NOMO-1 treated with DMSO at 0.1 percent for 48 hours (cell line): ENCODE measurements at regions not wholly inside any gene's neighbourhood (a gene's known extent, or its start where the extent isn't known, plus 50 kb on each side); places are given as distances from the start of the nearest gene placed in this dataset.

Experiments used
- DNase-seq: peaks from one replicate; lab custom pipeline; 2025; ENCODE audit not compliant: unreplicated experiment; lab: John Stamatoyannopoulos, UW

DNA sequence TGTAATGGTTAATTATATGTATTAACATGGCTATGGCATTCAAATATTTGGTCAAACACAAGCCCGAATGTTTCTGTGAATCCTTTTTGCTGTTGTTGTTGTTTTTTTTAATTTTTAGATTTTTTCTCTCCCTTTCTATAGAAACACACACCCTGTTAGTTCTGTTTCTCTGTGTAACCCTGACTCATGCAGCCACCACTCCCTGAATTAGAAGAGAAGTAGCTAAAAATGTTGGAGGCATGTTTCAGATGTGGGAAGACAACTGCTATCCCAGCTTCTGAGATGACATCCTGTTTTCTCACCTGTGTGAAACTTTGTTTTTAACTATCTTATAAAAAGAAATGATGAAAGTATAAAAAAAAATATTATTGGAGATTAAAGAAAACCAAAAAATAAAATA lies 219.6 kb upstream of the RGPD4 start:
- no peak for DNase-seq

DNA sequence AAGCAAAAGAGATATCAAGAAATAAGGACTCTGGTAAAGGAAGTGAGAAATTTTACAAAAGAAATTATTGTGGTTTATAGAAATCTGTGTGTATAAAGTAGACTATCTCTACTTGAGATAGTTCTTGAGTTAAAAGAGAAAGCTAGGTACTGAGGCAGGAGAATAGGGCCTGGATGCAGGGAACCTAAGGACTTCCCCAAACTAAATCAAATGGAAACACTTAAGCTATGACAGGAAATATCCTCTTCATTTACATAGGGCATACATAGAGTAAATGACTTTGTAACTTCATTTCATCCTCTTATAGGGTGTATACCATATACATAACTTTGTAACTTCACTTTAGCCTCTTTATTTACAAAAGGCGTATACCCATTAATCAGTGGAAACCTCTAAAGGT lies 219.2 kb upstream of the RGPD4 start:
- DNase-seq, result no peak

DNA sequence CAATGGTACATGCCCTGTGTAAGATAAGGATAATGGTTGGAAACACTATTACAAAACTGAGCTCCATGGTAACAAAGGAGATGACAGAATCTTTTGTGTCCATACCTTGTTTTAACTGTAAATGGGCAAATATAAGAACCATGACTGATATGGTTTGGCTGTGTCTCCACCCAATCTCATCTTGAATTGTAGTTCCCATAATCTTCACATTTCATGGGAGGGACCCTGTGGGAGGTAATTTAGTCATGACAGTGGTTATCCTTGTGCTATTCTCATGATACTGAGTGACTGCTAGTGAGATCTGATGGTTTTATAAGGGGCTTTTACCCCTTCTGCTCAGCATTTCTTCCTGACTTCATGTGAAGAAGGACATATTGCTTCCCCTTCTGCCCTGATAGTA lies 211.7 kb upstream of the RGPD4 start:
- no peak for DNase-seq

DNA sequence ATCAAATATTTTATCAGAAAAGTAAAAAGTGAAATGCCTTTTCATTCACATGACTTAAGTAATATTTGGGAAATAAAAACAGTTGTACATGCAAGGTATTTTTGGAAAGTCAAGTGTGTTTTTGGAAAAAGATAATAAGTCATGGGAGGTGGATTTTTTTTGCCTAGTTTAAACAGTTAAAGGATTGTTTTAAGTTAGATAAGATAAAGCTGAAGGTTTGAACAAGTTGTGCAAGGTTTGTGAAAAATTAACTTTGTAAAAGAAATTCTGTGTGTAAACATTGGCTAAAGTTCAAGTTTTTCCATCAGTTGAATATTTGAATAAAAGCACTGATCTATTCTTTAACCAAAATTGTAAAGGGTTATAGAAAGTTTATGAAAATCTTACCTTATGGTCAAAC lies 207.9 kb upstream of the RGPD4 start:
- DNase-seq, result no peak

DNA sequence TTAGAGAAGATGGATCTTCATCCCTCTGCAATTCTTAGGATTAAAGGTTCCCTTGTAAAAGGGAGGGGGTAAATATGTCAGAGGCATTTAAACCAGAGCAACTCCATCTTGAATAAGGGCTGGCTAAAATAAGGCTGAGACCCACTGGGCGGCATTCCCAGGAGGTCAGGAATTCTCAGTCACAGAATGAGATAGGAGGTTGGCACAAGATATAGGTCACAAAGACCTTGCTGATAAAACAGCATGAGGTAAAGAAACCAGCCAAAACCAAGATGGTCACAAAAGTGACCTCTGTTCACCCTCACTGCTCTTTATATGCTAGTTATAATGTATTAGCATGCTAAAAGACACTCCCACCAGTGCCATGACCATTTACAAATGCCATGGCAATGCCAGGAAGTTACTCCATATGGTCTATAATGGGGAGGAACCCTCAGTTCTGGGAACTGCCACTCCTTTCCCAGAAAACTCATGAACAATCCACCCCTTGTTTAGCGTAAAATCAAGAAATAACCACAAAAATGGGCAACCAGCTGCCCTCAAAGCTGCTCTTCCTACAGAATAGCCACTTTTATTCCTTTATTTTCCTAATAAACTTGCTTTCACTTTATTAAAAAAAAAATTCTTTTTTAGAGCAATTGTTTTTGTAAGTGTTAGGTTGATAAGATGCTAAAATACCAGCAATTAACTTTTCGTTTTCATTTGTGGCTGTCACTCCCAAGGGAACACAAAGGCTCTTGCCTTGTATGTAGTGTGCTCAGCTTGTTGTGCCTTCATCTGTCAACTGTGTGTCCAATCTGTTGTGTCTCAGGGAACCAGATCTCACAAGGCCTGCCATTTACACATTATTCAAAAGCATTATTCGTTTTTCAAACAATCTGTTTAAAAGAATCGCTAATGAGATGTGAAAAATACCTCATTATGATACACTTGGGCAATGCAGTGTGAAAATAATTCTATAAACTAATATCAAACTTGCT lies 205.2 kb upstream of the RGPD4 start:
- no peak for DNase-seq

DNA sequence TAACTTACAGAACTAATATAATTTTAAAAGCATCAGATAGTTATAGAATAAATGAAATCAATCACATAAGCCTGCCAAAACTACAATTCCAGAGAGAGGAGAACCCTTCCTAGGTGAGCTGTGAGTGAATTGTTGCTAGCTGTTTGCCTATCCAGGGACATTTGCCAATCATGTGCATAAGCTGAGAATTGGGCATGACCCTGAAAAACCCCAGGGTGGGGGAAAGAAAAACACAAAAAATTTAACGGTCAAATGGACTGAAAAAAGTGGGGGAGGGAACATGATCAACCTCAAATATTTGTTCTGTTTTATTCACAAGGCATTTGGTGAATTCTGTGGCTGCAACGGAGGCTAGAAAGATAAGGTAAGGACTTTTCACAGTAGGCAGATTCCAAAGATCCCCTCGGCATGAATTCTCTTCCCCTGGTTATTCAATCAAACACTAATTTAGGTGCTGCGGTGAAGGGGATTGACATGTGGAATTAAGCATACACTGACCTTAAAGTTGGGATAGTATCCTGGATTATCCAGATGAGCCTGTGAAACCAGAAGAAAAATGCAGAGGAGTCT lies 203.9 kb upstream of the RGPD4 start:
- no peak for DNase-seq

DNA sequence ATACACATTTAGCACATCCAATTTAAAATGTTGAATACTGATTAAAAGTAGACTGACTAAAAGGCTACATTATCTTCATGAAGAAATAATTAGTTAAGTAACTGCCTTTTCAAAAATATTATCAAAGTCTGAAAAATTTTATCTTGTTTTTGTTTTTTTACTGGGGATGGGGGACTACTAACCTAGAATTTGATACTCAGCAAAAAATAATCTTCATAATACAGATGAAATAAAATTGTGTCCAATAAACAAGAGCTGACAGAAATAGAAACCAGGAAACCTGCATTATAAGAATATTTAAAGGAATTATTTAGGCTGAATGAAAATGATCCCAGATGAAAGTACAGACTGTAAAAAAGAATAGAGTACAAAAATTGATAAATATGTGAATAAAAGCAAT lies 200.7 kb upstream of the RGPD4 start:
- no peak for DNase-seq

DNA sequence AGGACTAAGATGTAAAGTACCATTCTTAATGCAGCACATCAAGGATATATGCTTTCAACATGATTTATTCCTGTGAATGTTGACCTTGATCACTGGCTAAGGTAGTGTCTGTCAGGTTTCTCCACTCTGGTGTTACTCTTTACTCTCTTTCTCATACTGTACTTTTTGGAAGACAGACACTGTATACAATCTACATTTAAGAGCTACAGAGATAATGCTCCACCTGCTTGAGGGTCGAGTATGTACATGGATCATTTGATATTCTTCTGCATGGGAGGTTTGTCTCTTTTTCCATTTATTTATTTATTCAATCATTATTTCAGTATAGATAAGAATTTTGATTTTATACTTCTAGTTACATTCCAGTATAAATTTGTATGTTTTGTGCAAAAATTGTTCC lies 199.5 kb upstream of the RGPD4 start:
- no peak for DNase-seq

DNA sequence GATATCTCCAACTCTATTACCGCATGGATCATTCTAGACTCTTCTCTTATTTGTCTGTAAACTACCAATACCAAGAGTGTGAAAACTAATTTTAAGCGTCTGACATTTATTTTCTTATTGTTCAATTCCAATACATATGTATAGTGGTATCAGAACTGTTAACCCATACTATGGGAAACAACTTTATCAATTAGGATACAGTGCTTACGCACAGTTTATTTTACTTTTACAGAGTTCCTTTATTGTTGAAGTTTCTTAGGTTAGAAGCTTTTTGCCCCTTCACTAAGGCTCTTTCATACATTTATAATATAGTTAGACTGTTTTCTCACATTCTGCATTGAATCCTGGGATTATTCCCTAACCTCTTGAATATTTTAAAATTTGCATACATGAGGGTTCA lies 198.8 kb upstream of the RGPD4 start:
- DNase-seq, result no peak

DNA sequence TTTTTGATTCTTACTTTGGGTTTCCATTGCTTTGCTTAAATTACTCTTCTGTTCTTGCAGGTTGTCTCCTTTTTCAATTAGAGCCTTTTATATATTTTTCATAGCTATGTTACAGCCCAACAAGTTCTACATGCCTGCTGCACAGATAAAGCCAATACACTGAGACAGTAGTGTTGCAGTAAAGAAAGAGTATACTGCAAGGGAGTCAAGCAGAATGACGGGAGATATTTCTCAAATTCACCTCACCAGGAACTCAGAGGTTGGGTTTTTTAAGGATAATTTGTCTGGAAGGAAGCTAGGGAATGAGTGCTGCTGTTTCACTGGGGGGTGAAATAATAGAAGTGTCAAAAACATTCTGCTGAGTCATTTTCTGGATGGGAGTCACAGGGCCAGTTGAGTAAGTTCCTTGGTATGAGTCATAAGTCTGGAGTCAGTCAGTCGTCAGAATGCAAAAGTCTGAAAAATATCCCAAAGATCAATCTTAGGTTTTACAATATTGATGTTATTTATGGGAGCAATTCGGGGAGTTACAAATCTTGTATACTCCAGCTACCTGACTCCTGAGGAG lies 193.0 kb upstream of the RGPD4 start:
- DNase-seq, result no peak

DNA sequence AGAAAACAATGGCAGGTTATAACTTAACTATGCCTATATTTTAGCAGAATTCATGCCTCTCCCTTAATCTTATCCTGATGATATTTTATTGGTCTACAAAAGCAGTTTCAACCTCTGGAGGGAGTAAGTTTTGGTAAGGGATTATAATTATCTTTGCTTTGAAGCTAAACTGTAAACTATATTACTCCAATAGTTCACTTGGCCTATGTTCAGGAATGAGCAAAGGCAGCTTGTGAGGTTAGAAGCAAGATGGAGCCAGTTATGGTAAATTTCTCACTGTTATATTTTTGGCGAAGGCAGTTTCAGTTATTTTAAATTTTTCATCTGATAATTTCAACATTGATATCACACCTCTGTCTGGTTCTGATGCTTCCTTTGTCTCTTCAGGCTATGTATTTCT lies 192.5 kb upstream of the RGPD4 start:
- DNase-seq, result no peak

DNA sequence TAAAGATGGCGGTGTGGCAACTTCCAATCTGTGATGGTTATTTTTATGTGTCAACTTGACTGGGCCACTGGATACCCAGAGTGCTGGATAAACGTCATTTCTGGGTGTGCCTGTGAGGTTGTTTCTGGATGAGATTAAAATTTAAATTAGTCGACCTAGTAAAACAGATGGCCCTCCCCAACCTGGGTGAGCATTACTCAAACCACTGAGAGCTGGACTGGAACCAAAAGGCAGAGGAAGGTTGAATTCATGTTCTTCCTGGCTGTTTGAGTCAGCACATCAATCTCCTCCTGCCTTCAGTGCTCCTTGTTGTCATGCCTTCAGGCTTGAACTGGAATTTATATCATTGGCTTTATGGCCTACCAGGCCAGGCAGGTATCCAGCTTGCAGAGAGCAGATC lies 190.8 kb upstream of the RGPD4 start:
- no peak for DNase-seq

DNA sequence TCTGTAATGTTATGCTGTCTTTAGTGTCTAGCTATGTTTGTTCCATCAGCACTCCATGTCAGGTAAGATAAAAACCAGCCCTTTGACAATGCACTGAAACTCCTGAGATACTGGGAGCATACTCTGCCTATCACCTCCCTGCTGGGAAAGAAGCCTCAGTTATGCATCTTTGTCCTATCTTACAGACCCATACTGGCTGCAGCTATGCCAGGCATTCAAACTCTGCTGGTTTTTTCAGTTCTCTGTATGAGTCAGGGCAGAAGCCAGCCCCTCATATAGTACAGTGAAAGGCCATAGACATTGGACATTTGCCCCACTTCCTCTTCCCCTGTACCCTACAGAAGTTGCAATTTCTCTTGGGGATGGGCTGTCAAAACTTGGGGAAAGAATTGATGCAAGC lies 181.1 kb upstream of the RGPD4 start:
- no peak for DNase-seq

DNA sequence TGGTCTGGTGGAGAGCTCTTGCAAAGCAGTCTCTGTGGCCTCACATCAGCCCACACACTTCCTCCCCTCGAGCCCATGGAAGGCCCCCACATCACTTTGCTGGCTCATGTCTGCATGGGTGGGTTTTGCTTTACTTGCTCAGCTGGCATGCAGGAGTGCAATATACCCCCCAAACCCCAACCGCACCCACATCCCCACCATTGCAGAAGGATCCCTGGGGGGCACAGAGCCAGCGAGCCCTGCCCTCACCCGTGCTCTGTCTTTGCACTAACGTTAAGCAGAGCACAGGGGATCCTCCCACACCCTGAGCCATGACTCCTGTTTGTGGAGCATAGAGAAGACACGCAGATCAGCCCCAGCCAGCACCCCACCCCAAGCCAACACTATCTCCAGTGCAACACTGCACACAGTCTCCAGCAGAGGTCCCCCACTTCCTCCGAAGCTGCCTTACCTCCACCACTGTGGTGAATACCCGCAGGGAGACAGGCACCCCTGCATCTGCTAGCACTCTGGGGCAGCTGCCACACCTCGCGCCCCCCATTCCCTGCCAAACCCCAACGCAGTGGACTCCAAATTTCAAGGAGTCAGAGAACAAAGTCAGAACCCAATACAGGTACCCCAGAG lies 177.8 kb upstream of the RGPD4 start:
- no peak for DNase-seq

DNA sequence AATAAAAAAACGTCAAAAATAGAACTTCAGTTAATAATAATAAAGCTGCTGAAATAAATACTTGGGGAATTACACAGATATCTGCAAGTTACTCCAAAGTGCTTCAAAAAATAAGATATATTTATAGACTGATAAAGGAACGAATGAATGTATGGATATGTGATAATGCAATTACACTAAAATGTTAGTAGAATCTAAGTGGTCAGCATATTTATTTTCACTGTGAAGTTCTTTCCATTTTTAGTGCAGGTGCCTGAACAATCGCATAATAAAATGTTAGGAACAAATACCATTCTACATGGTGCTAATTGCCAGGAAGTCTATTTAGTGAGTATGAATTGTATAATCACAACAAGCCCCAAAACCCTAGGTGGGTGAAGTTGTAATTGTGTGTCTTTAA lies 169.6 kb upstream of the RGPD4 start:
- no peak for DNase-seq

DNA sequence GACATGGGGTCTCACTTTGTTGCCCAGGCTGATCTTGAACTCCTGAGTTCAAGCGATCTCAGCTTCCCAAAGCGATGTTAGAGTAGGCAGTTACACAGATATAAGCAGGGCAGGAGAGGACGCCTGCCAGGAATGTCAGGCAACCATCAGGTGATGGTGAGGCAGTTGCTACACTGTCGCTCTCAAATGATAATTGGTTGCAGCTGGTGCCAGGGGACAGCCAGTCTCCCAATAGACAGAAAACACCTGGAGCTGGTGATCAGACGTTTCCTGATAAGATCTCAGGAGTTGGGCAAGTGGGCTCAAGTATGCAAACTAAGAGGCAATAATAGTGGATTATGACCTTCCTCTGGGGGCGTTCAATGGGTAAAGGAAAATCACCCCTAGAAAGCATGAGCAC lies 163.1 kb upstream of the RGPD4 start:
- no peak for DNase-seq

DNA sequence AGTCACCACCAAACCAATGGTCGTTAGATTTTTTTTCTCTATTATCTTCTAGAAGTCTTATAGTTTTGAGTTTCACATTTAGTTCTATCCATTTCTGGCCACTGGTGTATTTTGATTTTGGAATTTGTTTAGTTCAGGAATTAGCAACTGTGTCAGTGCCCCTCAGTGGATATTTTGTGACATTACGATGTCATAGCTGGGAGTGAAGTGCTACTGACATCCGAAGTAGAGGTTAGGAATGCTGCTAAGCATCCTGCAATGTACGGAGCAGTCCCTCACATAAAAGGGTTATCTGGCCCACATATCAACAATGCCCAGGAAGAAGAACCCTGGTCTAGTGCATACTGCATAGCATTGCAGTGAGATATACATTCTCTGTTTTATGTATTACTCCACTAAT lies 157.4 kb upstream of the RGPD4 start:
- no peak for DNase-seq

DNA sequence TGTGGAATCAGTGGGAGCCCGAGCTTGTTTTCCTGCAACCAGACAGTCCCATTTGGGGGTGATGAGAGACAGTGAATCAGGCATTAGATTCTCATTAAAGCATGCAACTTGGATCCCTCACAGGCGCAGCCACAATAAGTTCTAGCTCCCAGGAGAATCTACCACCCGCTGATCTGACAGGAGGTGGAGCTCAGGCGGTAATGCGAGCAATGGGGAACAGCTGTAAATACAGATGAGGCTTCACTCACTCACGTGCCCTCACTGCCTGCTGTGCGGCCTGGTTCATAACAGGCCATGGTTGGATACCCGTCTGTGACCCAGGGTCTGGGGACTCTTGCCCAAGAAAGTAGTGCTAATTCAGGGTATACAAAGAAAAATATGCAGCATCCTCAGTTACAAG lies 144.8 kb upstream of the RGPD4 start:
- DNase-seq, result no peak

DNA sequence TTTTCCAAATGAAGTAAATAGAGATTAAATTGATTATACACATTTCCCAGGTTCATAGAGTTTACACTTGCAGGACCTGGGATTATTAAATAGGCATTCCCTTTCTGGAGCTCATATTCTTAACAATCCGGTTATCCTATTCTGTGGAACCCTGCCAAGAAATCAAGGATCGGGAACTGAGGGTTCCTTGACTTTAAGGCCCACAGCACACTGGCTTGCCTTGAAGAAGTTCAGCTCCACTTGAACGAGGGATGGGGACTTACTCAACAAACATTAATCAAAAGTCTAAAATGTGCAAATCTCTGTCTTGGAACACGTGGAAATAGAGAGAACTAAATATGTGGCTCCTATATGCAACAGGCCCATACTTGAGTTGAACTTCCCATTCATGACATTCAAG lies 142.3 kb upstream of the RGPD4 start:
- no peak for DNase-seq

DNA sequence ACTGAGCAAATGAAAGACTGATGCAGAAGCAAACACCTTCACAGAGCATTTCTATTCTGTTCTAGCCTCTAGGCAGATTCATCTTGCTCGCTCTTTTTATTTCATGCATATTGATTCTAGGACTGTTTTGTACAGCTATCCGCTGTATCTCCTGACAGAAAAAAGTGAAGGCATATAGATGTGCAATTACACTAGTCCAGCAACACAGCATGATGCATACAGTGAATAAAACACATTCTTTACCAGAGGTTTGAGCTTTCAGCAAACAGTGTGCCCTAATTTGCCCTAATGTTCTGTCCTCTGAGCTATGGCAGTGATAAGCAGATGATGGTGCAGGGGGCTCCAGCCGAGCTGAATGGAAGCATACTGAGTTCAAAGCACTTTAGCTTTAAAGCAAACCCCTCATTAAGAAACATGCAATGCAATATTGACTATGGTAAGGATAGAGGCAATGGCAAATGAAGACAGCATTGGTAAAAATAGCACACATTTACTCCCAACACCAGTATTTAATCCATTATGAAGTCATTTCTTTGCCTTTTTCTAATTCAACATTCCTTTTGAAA lies 141.2 kb upstream of the RGPD4 start:
- DNase-seq, result no peak

DNA sequence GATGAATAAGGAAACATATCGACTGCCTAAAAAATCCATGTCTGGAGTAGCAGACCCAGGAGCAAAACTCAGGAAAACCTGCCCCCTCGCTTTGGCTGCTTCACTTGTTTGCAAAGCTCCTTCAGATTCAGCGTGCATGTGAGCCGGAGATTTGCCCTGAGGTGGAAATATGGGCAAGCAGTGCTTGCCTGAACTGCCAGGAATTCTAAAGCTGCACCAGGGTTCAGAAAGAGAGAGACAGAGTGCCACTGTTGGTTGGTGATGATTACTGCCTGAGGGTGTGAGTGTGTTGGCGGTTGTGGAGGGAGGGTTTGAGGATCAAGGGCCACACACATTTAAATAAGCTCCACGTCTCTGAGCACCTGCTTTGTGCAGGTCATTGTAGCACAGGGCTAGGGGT lies 139.6 kb upstream of the RGPD4 start:
- DNase-seq, result no peak

DNA sequence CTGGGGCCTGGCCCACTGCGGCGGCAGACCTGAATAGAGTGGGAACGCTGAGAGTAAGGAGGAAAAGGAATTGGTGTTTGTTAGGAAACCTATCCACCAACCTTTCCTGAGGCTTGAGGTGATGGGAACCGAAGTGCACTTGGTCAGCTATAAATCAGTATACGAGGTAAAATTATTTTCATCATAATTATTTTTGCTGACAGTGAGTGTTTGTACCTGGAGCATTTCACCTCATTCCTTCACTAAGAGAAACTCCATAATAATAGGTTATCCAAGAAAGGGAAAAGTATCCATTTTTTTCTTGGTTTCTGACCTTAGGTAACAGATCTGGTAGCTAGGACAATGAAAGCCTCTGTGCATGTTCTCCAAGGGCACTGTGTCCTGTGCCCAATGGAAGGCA lies 138.6 kb upstream of the RGPD4 start:
- no peak for DNase-seq
